Psoas muscle (tissue), 7 donors: ENCODE measurements at regions not wholly inside any gene's neighbourhood (a gene's known extent, or its start where the extent isn't known, plus 50 kb on each side); places are given as distances from the start of the nearest gene placed in this dataset.

Source experiments
- ATAC-seq, 4 donors: fragments of 200-7000 bp; cut with Tn5 transposase; one replicate each; pipeline ENCODE4 v1.9.1; 2020; ENCODE audit warnings: moderate library complexity in 3 of 4, mild to moderate bottlenecking in 2 of 4
- DNase-seq, 2 donors: peaks; one replicate each; pipeline ENCODE4 v3.0.0-alpha.2; 2020
- H3K27ac ChIP-seq: fragments of 200-600 bp; one replicate; pipeline ENCODE4 v1.8.0; 2022
- H3K27me3 ChIP-seq, 3 donors: fragments of 200-600 bp in 1 of 3; one replicate each; pipeline versions ENCODE4 v1.6.1 to v1.8.0; 2013 to 2022; ENCODE audit warnings: low read length in 2 of 3, mild to moderate bottlenecking in 2 of 3, moderate library complexity in 1 of 3; ENCODE audit not compliant: insufficient read depth in 3 of 3
- H3K36me3 ChIP-seq, 2 donors: fragments of 200-600 bp in 1 of 2; one replicate each; pipeline versions ENCODE4 v1.6.1 to v1.8.0; 2013 to 2022; ENCODE audit warnings: low read depth in 1 of 2, mild to moderate bottlenecking in 1 of 2, moderate library complexity in 1 of 2; ENCODE audit not compliant: insufficient read depth in 1 of 2
- H3K4me1 ChIP-seq: fragments of 200-600 bp; one replicate; pipeline ENCODE4 v1.8.0; 2022
- H3K4me3 ChIP-seq: fragments of 200-600 bp; one replicate; pipeline ENCODE4 v1.8.0; 2022; ENCODE audit warnings: mild to moderate bottlenecking
- H3K9me3 ChIP-seq: fragments of 200-600 bp; one replicate; pipeline ENCODE4 v1.8.0; 2022
- WGBS, 3 donors: extraction: QIAGEN DNeasy Blood & Tissue Kit; methylation state at CpG; one replicate each; pipeline versions ENCODE4 v1.1.6 to v1.1.7; 2013; 5-methylcytosine and 5-hydroxymethylcytosine counted together
- intact Hi-C, 2 donors: fragments of 100-400 bp; cut with DNase I; formaldehyde crosslinking; loops; one replicate each; pipeline versions ENCODE4 v1.11.0 to v1.14.2; 2022
- TF ChIP-seq, protein P1 (sequence below): fragments of 200-600 bp; IDR thresholded peaks from one replicate; pipeline ENCODE4 v1.8.0; 2022; ENCODE audit warnings: antibody characterized with exemption
- donor health status: healthy with polysubstance abuse.
- donor health status: DM: no; HTN: no; CAD: no; lungs with moderate emphysema.
- donor health status: Bipolar disorder and iron deficiency.
- donor health status: healthy.
- donor health status: DM: yes; HTN: yes; CAD: no.
- donor health status: DM: no; HTN: no; CAD: no.
- donor health status: DM: yes; HTN: yes; CAD: no.

DNA sequence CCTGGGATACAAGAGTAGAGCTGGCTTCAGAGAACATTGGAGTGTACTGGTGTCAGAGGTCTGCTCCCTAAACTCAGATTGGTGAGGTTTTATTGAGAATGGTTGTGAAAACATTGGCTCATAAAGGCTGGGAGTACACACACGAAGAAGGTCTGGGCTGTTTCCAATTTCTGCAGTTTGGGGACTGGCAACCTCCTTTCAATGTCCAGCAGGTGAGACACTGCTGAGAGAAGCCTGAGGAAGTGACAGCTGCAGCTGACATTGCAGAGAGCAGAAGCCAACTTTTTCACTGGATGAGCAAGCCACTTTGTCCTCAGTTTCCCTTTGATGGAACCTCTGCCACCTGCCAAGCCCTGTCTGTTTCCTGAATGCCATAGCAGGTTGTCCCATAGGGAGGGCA, 346.6 kb upstream of the SPRED2 start:
- intact Hi-C loops: no loop called here
- no peaks in the 10 kb centered on the region for H3K9me3 ChIP-seq
- H3K4me1 ChIP-seq: no peaks in the 10 kb centered on the region
- H3K36me3 ChIP-seq: no peaks in the 10 kb centered on the region
- 43 to 55% (median 54%) methylated on average over 1 of the region's 1 CpG for WGBS, 3 donors
- TF ChIP-seq, protein P1, sequence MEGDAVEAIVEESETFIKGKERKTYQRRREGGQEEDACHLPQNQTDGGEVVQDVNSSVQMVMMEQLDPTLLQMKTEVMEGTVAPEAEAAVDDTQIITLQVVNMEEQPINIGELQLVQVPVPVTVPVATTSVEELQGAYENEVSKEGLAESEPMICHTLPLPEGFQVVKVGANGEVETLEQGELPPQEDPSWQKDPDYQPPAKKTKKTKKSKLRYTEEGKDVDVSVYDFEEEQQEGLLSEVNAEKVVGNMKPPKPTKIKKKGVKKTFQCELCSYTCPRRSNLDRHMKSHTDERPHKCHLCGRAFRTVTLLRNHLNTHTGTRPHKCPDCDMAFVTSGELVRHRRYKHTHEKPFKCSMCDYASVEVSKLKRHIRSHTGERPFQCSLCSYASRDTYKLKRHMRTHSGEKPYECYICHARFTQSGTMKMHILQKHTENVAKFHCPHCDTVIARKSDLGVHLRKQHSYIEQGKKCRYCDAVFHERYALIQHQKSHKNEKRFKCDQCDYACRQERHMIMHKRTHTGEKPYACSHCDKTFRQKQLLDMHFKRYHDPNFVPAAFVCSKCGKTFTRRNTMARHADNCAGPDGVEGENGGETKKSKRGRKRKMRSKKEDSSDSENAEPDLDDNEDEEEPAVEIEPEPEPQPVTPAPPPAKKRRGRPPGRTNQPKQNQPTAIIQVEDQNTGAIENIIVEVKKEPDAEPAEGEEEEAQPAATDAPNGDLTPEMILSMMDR: no peak
- H3K27ac ChIP-seq: no peak overlapping the region
- no peak for ATAC-seq
- H3K27me3 ChIP-seq: peaks cover 0 to 2% (median 0%) of the 10 kb centered on the region in 3 donors
- H3K4me3 ChIP-seq: no peak overlapping the region
- DNase-seq: no peak

DNA sequence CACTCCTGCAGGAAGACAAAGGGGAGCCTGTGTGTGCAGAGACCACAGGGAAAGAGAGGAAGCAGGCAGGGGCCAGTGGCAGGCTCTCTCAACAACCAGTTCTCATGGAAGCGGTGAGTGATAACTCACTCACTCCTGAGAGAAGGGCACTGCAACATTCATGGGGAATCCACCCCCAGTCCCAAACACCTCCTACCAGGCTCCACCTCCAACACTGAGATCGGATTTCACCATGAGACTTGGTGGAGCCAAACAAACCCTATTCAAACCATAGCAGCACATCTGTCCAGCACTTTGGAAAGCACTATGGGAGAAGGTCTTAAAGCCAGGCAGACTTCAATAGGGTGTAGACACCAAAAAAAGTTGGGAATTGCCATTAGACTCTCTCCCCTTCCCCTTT, 345.7 kb upstream of the SPRED2 start:
- H3K27me3 ChIP-seq: peaks cover 0 to under 1% (median 0%) of the 10 kb centered on the region in 3 donors
- no peak for ATAC-seq
- 79 to 88% (median 83%) methylated on average over 2 of the region's 2 CpGs for WGBS, 3 donors
- no peaks in the 10 kb centered on the region for H3K36me3 ChIP-seq
- intact Hi-C loops: no loop called here
- no peaks in the 10 kb centered on the region for H3K4me1 ChIP-seq
- H3K4me3 ChIP-seq: no peak overlapping the region
- TF ChIP-seq, protein P1: no peak
- no peak overlapping the region for H3K27ac ChIP-seq
- no peaks in the 10 kb centered on the region for H3K9me3 ChIP-seq
- no peak for DNase-seq

DNA sequence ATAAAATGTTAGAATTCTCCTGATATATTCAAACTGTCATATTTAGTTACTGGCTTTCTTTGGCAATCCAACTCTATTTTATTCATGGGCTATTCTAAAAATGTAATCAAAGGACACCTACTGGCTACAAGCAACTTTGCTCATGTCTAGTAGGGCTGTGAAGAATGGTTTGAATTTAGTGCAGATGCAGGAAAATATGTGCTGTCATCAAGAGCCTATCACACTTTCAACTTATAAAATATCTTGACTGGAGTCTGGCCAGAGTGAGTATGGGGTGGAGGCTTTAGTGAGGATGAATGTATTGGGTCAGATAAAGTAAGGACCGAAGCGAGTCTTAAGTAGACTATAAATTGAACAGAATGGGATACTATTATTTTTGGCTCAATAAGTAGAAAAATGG, 343.4 kb upstream of the SPRED2 start:
- no peaks in the 10 kb centered on the region for H3K4me1 ChIP-seq
- TF ChIP-seq, protein P1: no peak
- no peak overlapping the region for H3K4me3 ChIP-seq
- H3K27ac ChIP-seq: no peak overlapping the region
- H3K36me3 ChIP-seq: no peaks in the 10 kb centered on the region
- intact Hi-C loops: no loop called here
- DNase-seq (no peak), ATAC-seq (no peak)
- H3K27me3 ChIP-seq: no peaks in the 10 kb centered on the region
- no peaks in the 10 kb centered on the region for H3K9me3 ChIP-seq
- 82 to 89% (median 84%) methylated on average over 2 of the region's 2 CpGs for WGBS, 3 donors

DNA sequence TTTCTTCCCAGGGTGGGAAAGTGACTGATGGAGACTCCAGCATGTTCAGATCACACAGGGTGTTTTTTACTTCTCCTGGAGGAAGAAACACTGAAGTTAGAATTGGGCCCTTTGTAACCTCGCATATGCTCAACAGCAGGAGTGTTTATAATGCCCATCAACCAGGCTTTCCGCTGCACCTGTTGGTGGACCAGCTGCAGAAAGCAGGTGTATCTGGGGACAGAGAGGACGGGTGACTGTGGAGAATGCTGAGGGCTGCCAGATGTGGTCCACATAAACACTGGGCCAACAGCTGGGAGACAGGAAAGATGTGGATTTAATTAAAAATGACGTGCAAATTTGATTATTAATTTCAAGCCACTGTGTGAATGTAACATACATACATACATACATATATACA, 335.5 kb upstream of the SPRED2 start:
- Histone ChIP-seq H3K27ac (no peak overlapping the region), H3K36me3 (no peaks in the 10 kb centered on the region), H3K9me3 (no peaks in the 10 kb centered on the region), H3K4me1 (no peaks in the 10 kb centered on the region), H3K4me3 (no peak overlapping the region), H3K27me3 (no peaks in the 10 kb centered on the region)
- TF ChIP-seq, protein P1: no peak
- WGBS, 3 donors: 53 to 55% (median 53%) methylated on average over 4 of the region's 4 CpGs
- DNase-seq (no peak), ATAC-seq (no peak)
- intact Hi-C loops: no loop called here

DNA sequence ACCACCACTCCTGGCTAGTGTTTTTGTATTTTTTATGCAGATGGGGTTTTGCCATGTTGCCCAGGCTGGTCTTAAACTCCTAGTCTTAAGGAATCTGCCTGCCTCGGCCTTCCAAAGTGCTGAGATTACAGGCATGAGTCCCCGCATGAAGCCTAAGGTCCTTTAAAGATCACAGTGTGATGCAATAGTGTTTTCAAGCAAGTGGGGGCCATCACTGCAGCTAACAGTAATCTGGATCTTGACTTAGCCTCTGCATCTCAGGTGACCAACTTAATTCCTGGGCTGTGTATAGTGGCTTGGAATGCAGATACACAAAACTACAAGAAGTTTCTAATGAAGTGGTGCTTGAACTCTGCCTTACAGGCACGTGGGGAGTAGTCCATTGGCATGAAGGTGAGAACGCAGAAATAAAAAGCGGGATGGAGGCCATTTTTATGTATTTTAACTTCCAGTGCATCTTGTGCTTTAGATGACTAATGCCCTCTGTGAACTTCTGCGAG, 334.4 kb upstream of the SPRED2 start:
- no peaks in the 10 kb centered on the region for H3K4me1 ChIP-seq
- no peak overlapping the region for H3K27ac ChIP-seq
- TF ChIP-seq, protein P1: no peak
- H3K36me3 ChIP-seq: no peaks in the 10 kb centered on the region
- no peaks in the 10 kb centered on the region for H3K27me3 ChIP-seq
- no peak overlapping the region for H3K4me3 ChIP-seq
- H3K9me3 ChIP-seq: no peaks in the 10 kb centered on the region
- 86 to 90% (median 88%) methylated on average over 6 of the region's 6 CpGs for WGBS, 3 donors
- intact Hi-C loops: no loop called here
- ATAC-seq (no peak), DNase-seq (no peak)
